ENCODE measurements at regions not wholly inside any gene's neighbourhood (a gene's known extent, or its start where the extent isn't known, plus 50 kb on each side); places are given as distances from the start of the nearest gene placed in this dataset.

GRCh38 chr13:104832231-104832630, 1703.2 kb downstream of the EFNB2 start:
- H3K9ac ChIP-seq = no peak overlapping the region
- H3K27me3 ChIP-seq = no peaks in the 10 kb centered on the region
- no peak overlapping the region for H3K4me2 ChIP-seq
- TF ChIP-seq Cebpa-rat (IDR thresholded peaks at IDR 0.05) = no peak
- no peak overlapping the region for H3K4me3 ChIP-seq
- H3K4me1 ChIP-seq = no peaks in the 10 kb centered on the region
- no peak overlapping the region for H3K27ac ChIP-seq
- no peaks in the 10 kb centered on the region for H4K20me1 ChIP-seq
- no peaks in the 10 kb centered on the region for H3K9me3 ChIP-seq
- no peaks in the 10 kb centered on the region for H3K36me3 ChIP-seq

- Histone ChIP-seq H3K4me1 (no peaks in the 10 kb centered on the region), H3K27me3 (no peaks in the 10 kb centered on the region), H3K9ac (no peak overlapping the region), H3K36me3 (no peaks in the 10 kb centered on the region), H4K20me1 (no peaks in the 10 kb centered on the region), H3K9me3 (no peaks in the 10 kb centered on the region), H3K27ac (no peak overlapping the region), H3K4me3 (no peak overlapping the region), H3K4me2 (no peak overlapping the region)
- no peak for TF ChIP-seq Cebpa-rat (IDR thresholded peaks at IDR 0.05)
Observed at GRCh38 chr13:104831831-104832230, 1703.6 kb downstream of the EFNB2 start.

- TF ChIP-seq Cebpa-rat (IDR thresholded peaks at IDR 0.05) = no peak
- H3K4me2 ChIP-seq = no peak overlapping the region
- no peaks in the 10 kb centered on the region for H3K4me1 ChIP-seq
- H3K4me3 ChIP-seq = no peak overlapping the region
- H4K20me1 ChIP-seq = no peaks in the 10 kb centered on the region
- H3K27me3 ChIP-seq = no peaks in the 10 kb centered on the region
- no peak overlapping the region for H3K27ac ChIP-seq
- H3K9ac ChIP-seq = no peak overlapping the region
- H3K36me3 ChIP-seq = no peaks in the 10 kb centered on the region
- H3K9me3 ChIP-seq = no peaks in the 10 kb centered on the region
Observed at GRCh38 chr13:104823709-104824108, 1711.8 kb downstream of the EFNB2 start.

- no peak for TF ChIP-seq Cebpa-rat (IDR thresholded peaks at IDR 0.05)
- Histone ChIP-seq H3K4me1 (no peaks in the 10 kb centered on the region), H3K27ac (no peak overlapping the region), H3K9ac (no peak overlapping the region), H3K27me3 (no peaks in the 10 kb centered on the region), H3K36me3 (no peaks in the 10 kb centered on the region), H3K4me3 (no peak overlapping the region), H4K20me1 (no peaks in the 10 kb centered on the region), H3K9me3 (no peaks in the 10 kb centered on the region), H3K4me2 (no peak overlapping the region)
Observed at GRCh38 chr13:104823071-104823470, 1712.4 kb downstream of the EFNB2 start.

GRCh38 chr13:104817271-104817670, 1718.2 kb downstream of the EFNB2 start:
- Histone ChIP-seq H3K27ac (no peak overlapping the region), H3K36me3 (no peaks in the 10 kb centered on the region), H3K4me1 (no peaks in the 10 kb centered on the region), H4K20me1 (no peaks in the 10 kb centered on the region), H3K27me3 (no peaks in the 10 kb centered on the region), H3K9ac (no peak overlapping the region), H3K4me2 (no peak overlapping the region), H3K4me3 (no peak overlapping the region), H3K9me3 (no peaks in the 10 kb centered on the region)
- no peak for TF ChIP-seq Cebpa-rat (IDR thresholded peaks at IDR 0.05)

GRCh38 chr13:104816726-104817125, 1718.7 kb downstream of the EFNB2 start:
- H3K4me1 ChIP-seq = no peaks in the 10 kb centered on the region
- no peak overlapping the region for H3K9ac ChIP-seq

GRCh38 chr13:104810242-104810641, 1725.2 kb downstream of the EFNB2 start:
- H3K4me2 ChIP-seq = no peak overlapping the region
- no peak overlapping the region for H3K9ac ChIP-seq
- H3K9me3 ChIP-seq = no peaks in the 10 kb centered on the region
- H3K27me3 ChIP-seq = no peaks in the 10 kb centered on the region
- no peak overlapping the region for H3K27ac ChIP-seq
- no peak for TF ChIP-seq Cebpa-rat (IDR thresholded peaks at IDR 0.05)
- no peaks in the 10 kb centered on the region for H4K20me1 ChIP-seq
- H3K4me3 ChIP-seq = no peak overlapping the region
- H3K36me3 ChIP-seq = no peaks in the 10 kb centered on the region
- no peaks in the 10 kb centered on the region for H3K4me1 ChIP-seq

More at GRCh38 chr13:104816726-104817125, 1718.7 kb downstream of the EFNB2 start:
- Histone ChIP-seq H3K27ac (no peak overlapping the region), H3K36me3 (no peaks in the 10 kb centered on the region), H3K9me3 (no peaks in the 10 kb centered on the region), H3K4me2 (no peak overlapping the region), H4K20me1 (no peaks in the 10 kb centered on the region), H3K27me3 (no peaks in the 10 kb centered on the region), H3K4me3 (no peak overlapping the region)
- TF ChIP-seq Cebpa-rat (IDR thresholded peaks at IDR 0.05) = no peak

GRCh38 chr13:104809483-104809882, 1726.0 kb downstream of the EFNB2 start:
- Histone ChIP-seq H3K9ac (no peak overlapping the region), H3K4me2 (no peak overlapping the region), H3K9me3 (no peaks in the 10 kb centered on the region), H3K4me1 (no peaks in the 10 kb centered on the region), H3K4me3 (no peak overlapping the region), H3K27me3 (no peaks in the 10 kb centered on the region), H4K20me1 (no peaks in the 10 kb centered on the region), H3K36me3 (no peaks in the 10 kb centered on the region), H3K27ac (no peak overlapping the region)
- TF ChIP-seq Cebpa-rat (IDR thresholded peaks at IDR 0.05) = no peak

- no peak overlapping the region for H3K4me2 ChIP-seq
- no peak overlapping the region for H3K9ac ChIP-seq
- no peaks in the 10 kb centered on the region for H3K4me1 ChIP-seq
- no peak for TF ChIP-seq Cebpa-rat (IDR thresholded peaks at IDR 0.05)
- H3K27ac ChIP-seq = no peak overlapping the region
- no peaks in the 10 kb centered on the region for H3K9me3 ChIP-seq
- no peaks in the 10 kb centered on the region for H3K36me3 ChIP-seq
- H3K27me3 ChIP-seq = no peaks in the 10 kb centered on the region
- H4K20me1 ChIP-seq = no peaks in the 10 kb centered on the region
- H3K4me3 ChIP-seq = no peak overlapping the region
Observed at GRCh38 chr13:104805346-104805745, 1730.1 kb downstream of the EFNB2 start.

- no peak overlapping the region for H3K27ac ChIP-seq
- no peaks in the 10 kb centered on the region for H3K36me3 ChIP-seq
- TF ChIP-seq Cebpa-rat (IDR thresholded peaks at IDR 0.05) = no peak
- no peak overlapping the region for H3K4me3 ChIP-seq
- H3K27me3 ChIP-seq = no peaks in the 10 kb centered on the region
- no peak overlapping the region for H3K9ac ChIP-seq
- H4K20me1 ChIP-seq = no peaks in the 10 kb centered on the region
- H3K4me1 ChIP-seq = no peaks in the 10 kb centered on the region
- H3K9me3 ChIP-seq = no peaks in the 10 kb centered on the region
- no peak overlapping the region for H3K4me2 ChIP-seq
Observed at GRCh38 chr13:104799152-104799551, 1732.9 kb upstream of the SLC10A2 start.

- H4K20me1 ChIP-seq = no peaks in the 10 kb centered on the region
- no peak overlapping the region for H3K4me3 ChIP-seq
- H3K4me2 ChIP-seq = no peak overlapping the region
- TF ChIP-seq Cebpa-rat (IDR thresholded peaks at IDR 0.05) = no peak
- no peaks in the 10 kb centered on the region for H3K9me3 ChIP-seq
- no peaks in the 10 kb centered on the region for H3K4me1 ChIP-seq
- no peak overlapping the region for H3K9ac ChIP-seq
- no peak overlapping the region for H3K27ac ChIP-seq
- H3K36me3 ChIP-seq = no peaks in the 10 kb centered on the region
- H3K27me3 ChIP-seq = no peaks in the 10 kb centered on the region
Observed at GRCh38 chr13:104798486-104798885, 1732.3 kb upstream of the SLC10A2 start.
